ENCODE measurements at regions not wholly inside any gene's neighbourhood (a gene's known extent, or its start where the extent isn't known, plus 50 kb on each side); places are given as distances from the start of the nearest gene placed in this dataset.

DNA sequence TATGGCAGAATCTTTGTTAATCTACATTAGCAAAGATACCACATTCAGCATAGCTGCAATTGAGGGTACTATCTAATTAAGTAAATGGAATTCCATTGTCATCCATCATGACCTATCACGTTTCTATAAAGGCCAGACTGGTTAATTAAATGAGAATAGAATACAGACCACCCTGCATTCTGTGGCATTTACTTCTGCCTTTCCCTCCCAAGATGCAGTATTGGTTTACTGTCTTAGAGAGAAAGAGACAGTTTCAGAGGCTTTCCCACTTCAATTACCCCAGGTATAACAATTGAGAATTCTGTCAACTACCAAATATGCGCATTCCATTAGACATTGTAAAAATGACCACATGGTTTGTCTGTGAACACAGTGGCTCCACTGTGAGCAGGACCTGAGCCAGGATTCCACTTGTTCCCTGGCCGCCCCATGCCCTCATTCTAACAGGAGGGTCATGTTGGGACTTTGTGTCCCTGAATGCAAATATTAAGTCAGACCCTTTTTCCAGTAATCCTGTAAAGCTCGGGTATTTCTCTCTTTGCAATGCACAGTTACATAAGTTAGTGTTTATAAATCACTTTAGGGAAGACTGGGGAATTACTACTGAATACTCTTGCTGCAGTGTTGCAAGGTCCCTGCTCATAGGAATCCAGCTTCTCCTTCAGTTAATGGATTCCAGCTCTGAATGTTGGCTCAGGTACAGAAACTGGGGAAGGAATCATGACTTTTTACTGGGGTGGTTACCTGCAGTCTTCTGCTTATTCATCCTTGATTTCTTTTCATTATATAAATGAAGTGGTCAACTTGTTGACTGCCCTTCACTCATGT lies 261.0 kb downstream of the PDGFC start:
- Histone ChIP-seq H3K4me2 (no peak overlapping the region), H3K9me3 (ENCODE audit: insufficient read depth, low read depth) (no peaks in the 10 kb centered on the region), H3K79me2 (ENCODE audit: low read depth) (no peaks in the 10 kb centered on the region), H3F3A (ENCODE audit: insufficient read depth, low read depth) (no peaks in the 10 kb centered on the region), H3K27me3 (ENCODE audit: insufficient read depth, low read depth) (no peaks in the 10 kb centered on the region), H2AFZ (no peak overlapping the region), H3K4me3 (no peak overlapping the region), H3K9me2 (ENCODE audit: insufficient read depth) (no peaks in the 10 kb centered on the region), H3K4me1 (replicated peaks; ENCODE audit: insufficient read depth) (no peaks in the 10 kb centered on the region), H3K36me3 (ENCODE audit: low read depth) (no peaks in the 10 kb centered on the region), H3K27ac (no peak overlapping the region), H4K20me1 (ENCODE audit: insufficient read depth) (no peaks in the 10 kb centered on the region)
- TF ChIP-seq, protein P1, sequence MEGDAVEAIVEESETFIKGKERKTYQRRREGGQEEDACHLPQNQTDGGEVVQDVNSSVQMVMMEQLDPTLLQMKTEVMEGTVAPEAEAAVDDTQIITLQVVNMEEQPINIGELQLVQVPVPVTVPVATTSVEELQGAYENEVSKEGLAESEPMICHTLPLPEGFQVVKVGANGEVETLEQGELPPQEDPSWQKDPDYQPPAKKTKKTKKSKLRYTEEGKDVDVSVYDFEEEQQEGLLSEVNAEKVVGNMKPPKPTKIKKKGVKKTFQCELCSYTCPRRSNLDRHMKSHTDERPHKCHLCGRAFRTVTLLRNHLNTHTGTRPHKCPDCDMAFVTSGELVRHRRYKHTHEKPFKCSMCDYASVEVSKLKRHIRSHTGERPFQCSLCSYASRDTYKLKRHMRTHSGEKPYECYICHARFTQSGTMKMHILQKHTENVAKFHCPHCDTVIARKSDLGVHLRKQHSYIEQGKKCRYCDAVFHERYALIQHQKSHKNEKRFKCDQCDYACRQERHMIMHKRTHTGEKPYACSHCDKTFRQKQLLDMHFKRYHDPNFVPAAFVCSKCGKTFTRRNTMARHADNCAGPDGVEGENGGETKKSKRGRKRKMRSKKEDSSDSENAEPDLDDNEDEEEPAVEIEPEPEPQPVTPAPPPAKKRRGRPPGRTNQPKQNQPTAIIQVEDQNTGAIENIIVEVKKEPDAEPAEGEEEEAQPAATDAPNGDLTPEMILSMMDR (conservative IDR thresholded peaks at IDR 0.05) = no peak
- no peak for TF ChIP-seq EZH2 (IDR thresholded peaks at IDR 0.05; ENCODE audit: low read depth)
- intact Hi-C loops (cut with micrococcal nuclease; ENCODE audit: unreplicated experiment) = no loop called here
- no peak for DNase-seq
- CTCF ChIA-PET = interaction anchor here (0.6 kb wide), 1 partner anchor 731 kb away, joined by 5 read pairs; no protein-coding TSS in a partner anchor
- no TSS peak for BruUV-seq (replicated peaks)
- POLR2A ChIA-PET (ENCODE audit: unreplicated experiment) = no interaction called here

DNA sequence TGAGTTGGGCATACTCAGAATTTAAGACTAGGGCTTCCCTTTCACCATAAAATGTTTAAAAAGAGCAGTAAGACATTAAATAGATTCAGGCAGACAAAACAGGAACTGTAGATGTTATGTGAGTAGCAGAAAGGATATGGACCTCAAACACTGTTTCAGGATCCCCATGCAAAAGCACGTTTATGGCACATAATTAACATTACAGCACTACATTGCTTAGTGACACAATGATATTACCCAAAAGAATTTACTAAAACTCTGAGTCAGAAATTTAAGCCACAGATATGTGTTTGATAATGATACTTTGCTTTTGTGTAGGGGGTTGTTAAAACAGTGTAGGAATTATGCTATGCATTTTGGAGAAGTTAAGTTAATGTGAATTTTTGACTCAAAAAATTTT lies 266.3 kb downstream of the PDGFC start:
- CTCF ChIA-PET = no interaction called here
- Histone ChIP-seq H3K79me2 (ENCODE audit: low read depth) (no peaks in the 10 kb centered on the region), H3K4me2 (no peak overlapping the region), H3K9me3 (ENCODE audit: insufficient read depth, low read depth) (no peaks in the 10 kb centered on the region), H3K9me2 (ENCODE audit: insufficient read depth) (no peaks in the 10 kb centered on the region), H4K20me1 (ENCODE audit: insufficient read depth) (no peaks in the 10 kb centered on the region), H3K27me3 (ENCODE audit: insufficient read depth, low read depth) (no peaks in the 10 kb centered on the region), H3K4me3 (no peak overlapping the region), H3K27ac (no peak overlapping the region), H3K36me3 (ENCODE audit: low read depth) (no peaks in the 10 kb centered on the region), H3K4me1 (replicated peaks; ENCODE audit: insufficient read depth) (no peaks in the 10 kb centered on the region; the same call in 1 of the 2 replicates), H3F3A (ENCODE audit: insufficient read depth, low read depth) (no peaks in the 10 kb centered on the region), H2AFZ (no peak overlapping the region)
- DNase-seq = no peak
- POLR2A ChIA-PET (ENCODE audit: unreplicated experiment) = no interaction called here
- TF ChIP-seq, protein P1 (conservative IDR thresholded peaks at IDR 0.05) = no peak
- TF ChIP-seq EZH2 (IDR thresholded peaks at IDR 0.05; ENCODE audit: low read depth) = no peak
- intact Hi-C loops (cut with micrococcal nuclease; ENCODE audit: unreplicated experiment) = no loop called here
- BruUV-seq (replicated peaks) = no TSS peak

GRCh38 chr4:156695163-156695562 lies 276.4 kb downstream of the PDGFC start:
- BruUV-seq (replicated peaks) = no TSS peak
- intact Hi-C loops (cut with micrococcal nuclease; ENCODE audit: unreplicated experiment) = no loop called here

More at GRCh38 chr4:156695163-156695562, 276.4 kb downstream of the PDGFC start:
- H4K20me1 ChIP-seq (ENCODE audit: insufficient read depth) = no peaks in the 10 kb centered on the region
- no peaks in the 10 kb centered on the region for H3K9me3 ChIP-seq (ENCODE audit: insufficient read depth, low read depth)
- CTCF ChIA-PET = no interaction called here
- TF ChIP-seq, protein P1 (conservative IDR thresholded peaks at IDR 0.05) = no peak
- no peak for TF ChIP-seq EZH2 (IDR thresholded peaks at IDR 0.05; ENCODE audit: low read depth)
- no peak for DNase-seq
- H3K27ac ChIP-seq = no peak overlapping the region
- POLR2A ChIA-PET (ENCODE audit: unreplicated experiment) = no interaction called here
- H3K9me2 ChIP-seq (ENCODE audit: insufficient read depth) = no peaks in the 10 kb centered on the region
- no peaks in the 10 kb centered on the region for H3K4me1 ChIP-seq (replicated peaks; ENCODE audit: insufficient read depth)
- H3K4me2 ChIP-seq = no peak overlapping the region
- no peak overlapping the region for H3K4me3 ChIP-seq
- H3F3A ChIP-seq (ENCODE audit: insufficient read depth, low read depth) = no peaks in the 10 kb centered on the region
- H3K79me2 ChIP-seq (ENCODE audit: low read depth) = no peaks in the 10 kb centered on the region
- no peaks in the 10 kb centered on the region for H3K27me3 ChIP-seq (ENCODE audit: insufficient read depth, low read depth)
- no peaks in the 10 kb centered on the region for H3K36me3 ChIP-seq (ENCODE audit: low read depth)
- H2AFZ ChIP-seq = no peak overlapping the region
